ENCODE measurements at regions not wholly inside any gene's neighbourhood (a gene's known extent, or its start where the extent isn't known, plus 50 kb on each side); places are given as distances from the start of the nearest gene placed in this dataset.

DNA sequence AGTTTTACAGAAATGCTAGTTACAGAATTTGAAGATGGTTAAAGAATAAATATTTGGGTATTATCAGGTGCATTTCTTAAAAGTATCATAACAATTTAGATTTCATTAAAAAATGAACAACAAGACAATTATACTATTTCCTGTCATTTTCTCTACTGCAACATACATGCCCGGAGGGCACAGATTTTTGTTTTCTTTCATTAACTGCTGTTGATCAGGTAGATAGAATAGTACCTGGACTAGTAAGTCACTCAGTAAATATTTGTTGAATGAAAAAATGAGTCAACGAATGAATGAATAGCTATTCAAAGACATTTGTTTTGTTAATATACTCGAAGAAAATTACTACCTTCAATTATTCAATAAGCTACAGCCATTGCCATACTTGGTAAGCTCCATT lies 531.2 kb upstream of the VRK2 start:
- Histone ChIP-seq H3K9me3 (no peaks in the 10 kb centered on the region), H3K4me1 (ENCODE audit: low read depth) (no peaks in the 10 kb centered on the region), H3K4me3 (no peak overlapping the region), H3K36me3 (ENCODE audit: low read depth) (no peaks in the 10 kb centered on the region)
- intact Hi-C loops (cut with DNase I, micrococcal nuclease) = no loop called here
- TF ChIP-seq, protein P1, sequence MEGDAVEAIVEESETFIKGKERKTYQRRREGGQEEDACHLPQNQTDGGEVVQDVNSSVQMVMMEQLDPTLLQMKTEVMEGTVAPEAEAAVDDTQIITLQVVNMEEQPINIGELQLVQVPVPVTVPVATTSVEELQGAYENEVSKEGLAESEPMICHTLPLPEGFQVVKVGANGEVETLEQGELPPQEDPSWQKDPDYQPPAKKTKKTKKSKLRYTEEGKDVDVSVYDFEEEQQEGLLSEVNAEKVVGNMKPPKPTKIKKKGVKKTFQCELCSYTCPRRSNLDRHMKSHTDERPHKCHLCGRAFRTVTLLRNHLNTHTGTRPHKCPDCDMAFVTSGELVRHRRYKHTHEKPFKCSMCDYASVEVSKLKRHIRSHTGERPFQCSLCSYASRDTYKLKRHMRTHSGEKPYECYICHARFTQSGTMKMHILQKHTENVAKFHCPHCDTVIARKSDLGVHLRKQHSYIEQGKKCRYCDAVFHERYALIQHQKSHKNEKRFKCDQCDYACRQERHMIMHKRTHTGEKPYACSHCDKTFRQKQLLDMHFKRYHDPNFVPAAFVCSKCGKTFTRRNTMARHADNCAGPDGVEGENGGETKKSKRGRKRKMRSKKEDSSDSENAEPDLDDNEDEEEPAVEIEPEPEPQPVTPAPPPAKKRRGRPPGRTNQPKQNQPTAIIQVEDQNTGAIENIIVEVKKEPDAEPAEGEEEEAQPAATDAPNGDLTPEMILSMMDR (IDR thresholded peaks at IDR 0.05) = no peak
- ATAC-seq (no peak), DNase-seq (no peak)

DNA sequence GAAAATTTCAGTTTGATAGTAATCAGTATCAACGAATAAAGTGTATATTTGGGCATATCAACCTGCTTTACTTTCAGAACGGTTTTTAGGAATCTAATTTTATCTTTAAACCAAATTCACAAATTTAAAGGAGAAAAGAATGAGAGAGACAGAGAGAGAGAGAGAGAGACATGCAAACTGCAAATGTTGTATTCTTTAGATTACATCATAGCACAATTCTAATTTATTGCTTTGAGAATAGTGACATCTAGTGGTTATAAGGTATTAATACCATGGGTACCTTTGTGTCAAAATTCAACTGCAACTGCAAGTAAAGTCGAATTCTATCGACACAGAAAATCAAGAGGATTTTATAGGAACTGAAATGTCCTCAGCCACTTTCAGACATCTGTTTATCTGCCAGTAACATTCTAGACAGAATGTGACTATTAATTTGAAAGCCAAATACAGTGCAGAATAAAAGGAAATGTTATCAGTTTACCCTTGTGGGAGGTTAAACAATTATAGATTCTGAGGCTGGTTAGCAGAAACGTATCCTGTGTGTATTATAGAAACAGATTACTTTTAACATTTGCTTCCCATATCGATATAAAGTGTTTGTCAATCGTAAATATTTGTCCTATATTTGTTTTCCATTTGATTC lies 529.8 kb upstream of the VRK2 start:
- intact Hi-C loops (cut with DNase I, micrococcal nuclease) = no loop called here
- TF ChIP-seq, protein P1 (IDR thresholded peaks at IDR 0.05) = no peak
- H3K9me3 ChIP-seq = no peaks in the 10 kb centered on the region
- H3K4me1 ChIP-seq (ENCODE audit: low read depth) = no peaks in the 10 kb centered on the region
- ATAC-seq = peak; percentile 61
- no peak for DNase-seq
- H3K4me3 ChIP-seq = no peak overlapping the region
- no peaks in the 10 kb centered on the region for H3K36me3 ChIP-seq (ENCODE audit: low read depth)

DNA sequence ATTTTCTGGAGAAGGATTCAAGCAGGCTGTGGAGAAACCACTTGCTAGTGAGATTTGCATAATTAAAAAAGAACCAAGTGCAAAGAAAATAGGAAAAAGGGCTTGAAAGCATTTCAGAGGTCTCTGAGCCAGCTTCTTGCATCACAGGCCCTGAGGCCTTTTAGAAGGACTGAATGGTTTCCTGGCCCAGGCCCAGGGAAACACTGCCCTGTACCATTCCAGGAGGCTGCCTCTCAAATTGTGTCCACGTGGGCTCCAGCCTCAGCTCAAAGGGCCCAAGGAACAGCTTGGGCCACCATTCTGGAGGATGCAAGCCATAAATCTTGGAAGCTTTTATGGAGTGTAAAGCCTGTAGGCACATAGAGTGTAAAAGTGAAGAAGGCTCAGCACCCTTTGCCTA lies 523.3 kb upstream of the VRK2 start:
- Histone ChIP-seq H3K4me3 (no peak overlapping the region), H3K36me3 (ENCODE audit: low read depth) (no peaks in the 10 kb centered on the region), H3K9me3 (no peaks in the 10 kb centered on the region), H3K4me1 (ENCODE audit: low read depth) (no peaks in the 10 kb centered on the region)
- intact Hi-C loops (cut with DNase I, micrococcal nuclease) = no loop called here
- ATAC-seq (no peak), DNase-seq (no peak)
- TF ChIP-seq, protein P1 (IDR thresholded peaks at IDR 0.05) = no peak

DNA sequence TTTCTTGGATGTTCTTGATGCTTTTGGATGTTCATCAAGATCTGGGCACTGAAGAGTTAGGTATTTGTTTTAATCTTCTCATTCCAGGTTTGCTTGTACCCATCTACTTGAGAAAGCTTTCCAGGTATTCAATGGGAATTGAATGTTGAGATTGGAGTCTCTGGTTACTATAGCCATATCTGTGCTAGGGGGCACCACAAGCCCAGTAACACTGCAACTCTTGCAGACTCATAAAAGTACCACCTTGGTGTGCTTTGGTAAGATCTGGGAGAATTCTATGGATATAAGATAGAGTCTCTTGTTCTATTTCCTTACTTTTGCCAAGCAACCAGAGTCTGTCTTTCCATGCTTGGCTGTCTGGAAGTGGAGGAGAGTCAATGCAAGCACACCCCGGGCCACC lies 518.9 kb upstream of the VRK2 start:
- intact Hi-C loops (cut with DNase I, micrococcal nuclease) = no loop called here
- no peaks in the 10 kb centered on the region for H3K4me1 ChIP-seq (ENCODE audit: low read depth)
- H3K36me3 ChIP-seq (ENCODE audit: low read depth) = no peaks in the 10 kb centered on the region
- DNase-seq (no peak), ATAC-seq (no peak)
- H3K9me3 ChIP-seq = no peaks in the 10 kb centered on the region
- no peak overlapping the region for H3K4me3 ChIP-seq
- TF ChIP-seq, protein P1 (IDR thresholded peaks at IDR 0.05) = no peak

DNA sequence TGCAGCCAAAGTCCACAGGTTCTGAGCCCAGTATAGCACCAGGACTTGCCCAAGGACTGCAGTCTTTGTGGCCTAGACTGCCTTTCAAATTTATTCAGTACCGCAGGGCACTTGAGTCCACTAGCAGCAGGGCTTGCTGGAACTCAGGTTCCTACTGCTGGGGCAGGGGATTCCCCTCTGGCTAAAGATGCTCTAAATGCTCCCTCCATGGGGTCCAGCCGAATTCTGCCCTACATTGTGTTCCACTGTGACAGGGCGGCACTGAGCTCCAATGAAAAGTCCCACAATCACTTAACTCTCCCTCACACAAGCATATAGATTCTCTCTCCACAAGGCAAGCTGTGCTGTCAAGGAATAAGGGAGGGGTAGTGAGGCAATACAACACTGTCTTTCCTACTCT lies 518.1 kb upstream of the VRK2 start:
- no peak for DNase-seq
- intact Hi-C loops (cut with DNase I, micrococcal nuclease) = no loop called here
- Histone ChIP-seq H3K4me1 (ENCODE audit: low read depth) (no peaks in the 10 kb centered on the region), H3K9me3 (no peaks in the 10 kb centered on the region), H3K4me3 (no peak overlapping the region), H3K36me3 (ENCODE audit: low read depth) (no peaks in the 10 kb centered on the region)
- ATAC-seq = no peak
- TF ChIP-seq, protein P1 (IDR thresholded peaks at IDR 0.05) = no peak

DNA sequence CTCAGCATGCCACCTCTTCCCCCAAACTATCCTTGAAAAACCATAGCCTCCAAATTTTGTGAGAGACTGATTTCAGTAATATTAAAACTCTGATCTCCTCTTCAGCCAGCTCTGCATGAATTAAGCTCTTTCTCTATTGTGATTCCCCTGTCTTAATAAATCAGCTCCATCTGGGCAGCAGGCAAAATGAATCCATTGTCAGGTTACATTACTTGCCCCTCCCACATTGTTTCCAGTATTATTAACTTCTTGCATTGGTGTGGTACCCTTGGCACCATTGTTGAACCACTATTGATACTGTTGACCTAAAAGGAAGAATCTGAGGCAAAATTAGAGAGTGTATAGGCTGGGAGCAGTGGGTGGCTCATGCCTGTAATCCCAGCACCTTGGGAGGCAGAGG lies 512.2 kb upstream of the VRK2 start:
- Histone ChIP-seq H3K4me1 (ENCODE audit: low read depth) (no peaks in the 10 kb centered on the region), H3K9me3 (no peaks in the 10 kb centered on the region), H3K36me3 (ENCODE audit: low read depth) (no peaks in the 10 kb centered on the region), H3K4me3 (no peak overlapping the region)
- DNase-seq = no peak
- ATAC-seq = no peak
- intact Hi-C loops (cut with DNase I, micrococcal nuclease) = no loop called here
- TF ChIP-seq, protein P1 (IDR thresholded peaks at IDR 0.05) = no peak
